NOMO-1 treated with DMSO at 0.1 percent for 48 hours (cell line): ENCODE measurements at regions not wholly inside any gene's neighbourhood (a gene's known extent, or its start where the extent isn't known, plus 50 kb on each side); places are given as distances from the start of the nearest gene placed in this dataset.
A peak's percentile ranks its signal among the peaks of the same experiment; 100 is the strongest.

Source experiments
- DNase-seq: peaks from one replicate; lab custom pipeline; 2025; ENCODE audit not compliant: unreplicated experiment; lab: John Stamatoyannopoulos, UW

GRCh38 chr5:24353611-24354010 is 291.2 kb downstream of the CDH10 start:
- DNase-seq, result no peak

DNA sequence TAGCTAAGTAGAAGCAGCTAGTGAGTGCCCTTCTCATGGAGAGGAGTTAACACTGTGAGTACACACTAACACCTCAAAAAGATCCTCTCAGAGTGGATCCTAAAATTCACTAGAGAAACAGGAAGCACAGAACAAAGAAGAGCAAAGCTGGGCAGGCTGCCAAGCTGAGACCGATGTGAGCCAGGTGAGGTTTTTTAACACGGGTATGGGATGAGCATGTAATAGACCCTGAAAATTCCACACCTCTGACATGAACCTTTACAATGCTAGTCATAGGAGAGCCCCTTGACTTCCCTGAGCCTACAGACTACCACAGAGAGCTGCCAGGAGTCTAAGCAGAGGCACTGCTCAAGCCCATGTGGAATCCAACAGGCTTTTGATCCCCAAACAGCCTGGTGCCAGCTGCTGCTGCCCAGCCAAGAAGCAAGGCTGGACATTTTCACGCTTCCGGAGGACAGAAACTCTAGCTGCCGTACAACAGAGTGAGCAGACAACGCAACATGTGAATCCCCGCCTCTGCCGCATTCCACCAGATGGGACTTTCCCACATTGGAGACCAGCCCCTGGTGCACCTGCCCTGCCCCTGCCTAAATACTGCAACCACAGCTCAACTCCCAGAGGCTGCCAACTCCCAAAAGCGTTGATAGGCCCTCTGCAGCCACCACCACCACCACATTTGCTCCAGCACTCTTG is 280.8 kb downstream of the CDH10 start:
- no peak for DNase-seq

- no peak for DNase-seq
Observed at GRCh38 chr5:24364711-24365110, 280.1 kb downstream of the CDH10 start.

DNA sequence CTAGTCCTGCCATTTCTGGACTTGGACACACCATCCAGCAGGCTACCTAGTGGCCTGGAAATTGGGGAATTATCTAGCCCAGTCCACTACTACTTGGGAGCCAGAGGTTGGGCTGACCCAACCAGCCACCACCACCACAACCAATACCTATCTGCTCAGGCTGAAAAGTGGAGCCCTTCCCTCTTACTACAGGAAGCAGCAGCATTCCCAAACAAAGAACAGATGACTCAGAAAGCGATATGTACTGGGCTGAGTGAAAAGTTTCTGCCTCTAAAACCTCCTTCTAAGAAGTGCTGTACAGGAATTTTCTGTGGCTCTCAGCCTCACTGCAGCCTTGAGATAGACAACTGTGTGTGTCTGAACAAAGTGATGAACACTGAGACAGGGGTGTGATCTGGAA is 279.4 kb downstream of the CDH10 start:
- no peak for DNase-seq

GRCh38 chr5:24367216-24367615 is 277.6 kb downstream of the CDH10 start:
- no peak for DNase-seq

DNA sequence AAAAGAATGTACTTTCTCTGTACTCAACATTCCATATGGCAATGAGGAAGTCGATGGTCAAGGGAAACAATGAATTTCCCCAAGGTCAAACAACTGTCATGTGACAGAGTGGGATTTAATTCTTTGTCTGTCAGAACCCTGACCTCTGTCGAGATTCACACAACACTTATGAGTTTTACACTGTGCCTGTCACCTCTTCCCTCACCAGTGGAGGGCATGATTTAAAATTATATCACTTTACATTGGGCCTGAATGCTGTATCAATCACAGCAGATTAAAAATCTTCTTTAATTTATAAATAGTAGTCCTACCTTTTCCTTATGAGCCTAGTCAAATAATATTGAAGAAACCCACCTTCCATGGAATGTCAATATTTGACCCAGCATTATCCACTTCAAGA is 276.7 kb downstream of the CDH10 start:
- DNase-seq, result no peak

DNA sequence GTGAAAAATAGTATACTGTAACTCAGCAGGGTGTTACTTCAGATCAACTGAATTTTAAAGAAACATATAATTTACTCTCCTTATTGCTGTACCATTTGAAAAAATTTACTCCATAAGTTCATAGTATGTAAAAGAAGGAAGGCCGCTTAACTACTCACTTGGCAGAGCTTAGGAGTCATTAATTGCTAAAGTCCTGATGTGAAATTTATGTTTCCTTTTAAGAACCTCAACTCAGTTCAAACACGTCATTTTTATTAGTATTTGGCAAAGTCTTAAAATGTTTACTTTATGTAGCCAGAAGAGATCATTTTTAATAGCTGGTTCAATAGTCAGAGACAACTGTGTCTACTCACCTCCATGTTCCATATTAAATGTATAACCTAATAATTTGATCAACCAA is 268.6 kb downstream of the CDH10 start:
- DNase-seq, result no peak

DNA sequence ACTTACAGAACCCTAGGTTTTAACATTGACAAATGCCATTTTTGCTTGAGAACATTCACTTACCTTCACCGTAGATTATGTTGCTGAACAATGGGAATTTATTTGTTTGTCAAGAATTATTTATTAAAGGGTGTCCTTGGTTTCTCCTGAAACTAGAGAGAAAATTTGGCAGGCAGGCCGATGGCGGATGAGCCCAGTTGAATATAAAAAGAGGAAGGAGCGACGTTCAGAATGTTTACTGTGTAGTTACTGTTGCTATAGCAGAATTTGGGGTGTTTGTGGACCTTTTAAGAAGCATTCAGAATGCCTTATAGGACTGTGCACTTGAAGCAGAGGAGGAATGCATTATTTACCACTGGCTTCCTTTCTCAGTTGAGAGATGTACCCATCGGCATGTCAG is 268.2 kb downstream of the CDH10 start:
- peak; percentile 2 for DNase-seq

DNA sequence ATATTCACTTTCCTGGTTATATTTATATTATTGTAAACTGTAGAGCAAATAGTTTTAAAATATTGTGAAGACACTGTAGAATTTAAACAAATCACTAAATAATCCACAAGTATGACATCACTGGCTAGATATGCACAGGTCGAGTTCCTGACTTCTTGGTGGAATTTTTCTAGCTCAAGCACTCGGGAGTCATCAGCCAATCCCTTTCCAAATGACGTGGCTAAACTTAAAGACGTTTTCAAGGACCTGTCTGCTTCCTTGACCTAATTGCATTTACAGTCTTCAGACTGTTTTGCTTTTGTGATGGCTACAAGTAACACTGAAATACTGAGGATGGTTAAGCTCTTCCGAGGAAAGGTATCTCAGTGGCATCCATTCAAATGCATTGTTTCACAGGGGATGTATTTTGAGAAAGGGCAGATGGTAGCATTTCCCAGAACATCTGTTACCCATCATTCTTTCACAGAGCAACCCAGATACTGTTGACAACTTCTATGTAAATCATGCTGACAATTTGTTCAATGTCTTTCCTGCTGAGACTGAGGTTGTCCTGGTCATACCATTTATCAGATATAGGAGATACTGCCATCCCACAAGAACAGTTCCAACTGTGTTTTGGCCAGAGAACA is 262.8 kb downstream of the CDH10 start:
- no peak for DNase-seq

GRCh38 chr5:24385070-24385469 is 259.7 kb downstream of the CDH10 start:
- DNase-seq, result no peak

GRCh38 chr5:24385617-24386016 is 259.2 kb downstream of the CDH10 start:
- no peak for DNase-seq

DNA sequence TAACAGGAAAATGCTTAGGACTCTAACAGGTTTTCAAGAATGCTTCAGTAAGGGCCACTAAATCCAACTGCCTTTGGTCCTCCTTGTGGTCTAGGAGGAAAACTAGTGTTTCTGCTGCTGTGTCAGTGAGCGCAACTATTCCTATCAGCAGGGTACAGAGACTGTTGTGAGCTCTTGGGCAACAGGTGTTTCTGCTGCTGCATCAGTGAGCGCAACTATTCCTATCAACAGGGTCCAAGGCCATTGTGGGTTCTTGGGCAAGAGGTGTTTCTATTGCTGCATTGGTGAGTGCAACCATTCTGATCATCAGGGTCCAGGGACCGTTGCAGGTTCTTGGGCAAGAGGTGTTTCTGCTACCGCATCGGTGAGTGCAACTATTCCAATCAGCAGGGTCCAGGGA is 256.3 kb downstream of the CDH10 start:
- no peak for DNase-seq

- no peak for DNase-seq
Observed at GRCh38 chr5:24389968-24390367, 254.8 kb downstream of the CDH10 start.

DNA sequence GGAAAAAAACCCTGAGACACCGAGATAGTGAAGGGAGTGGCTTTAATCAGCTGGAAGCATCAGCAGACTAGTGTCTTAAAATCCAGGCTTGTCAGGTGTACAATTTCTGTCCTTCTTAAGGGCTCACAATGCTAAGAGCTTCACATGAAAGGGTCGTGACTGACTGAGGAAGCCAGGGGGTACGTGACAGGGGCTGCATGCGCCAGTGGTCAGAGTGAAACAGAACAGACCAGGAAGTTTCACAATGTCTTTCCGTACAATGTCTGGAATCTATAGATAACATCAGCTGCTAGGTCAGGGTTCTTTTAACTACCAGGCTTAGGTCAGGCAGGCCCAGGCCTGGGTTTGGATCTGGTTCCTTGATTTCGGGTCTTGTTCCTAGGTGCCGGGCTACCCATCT is 253.0 kb downstream of the CDH10 start:
- peak; percentile 26 for DNase-seq

- no peak for DNase-seq
Observed at GRCh38 chr5:24397601-24398000, 247.2 kb downstream of the CDH10 start.

- no peak for DNase-seq
Observed at GRCh38 chr5:24401773-24402172, 243.0 kb downstream of the CDH10 start.

DNA sequence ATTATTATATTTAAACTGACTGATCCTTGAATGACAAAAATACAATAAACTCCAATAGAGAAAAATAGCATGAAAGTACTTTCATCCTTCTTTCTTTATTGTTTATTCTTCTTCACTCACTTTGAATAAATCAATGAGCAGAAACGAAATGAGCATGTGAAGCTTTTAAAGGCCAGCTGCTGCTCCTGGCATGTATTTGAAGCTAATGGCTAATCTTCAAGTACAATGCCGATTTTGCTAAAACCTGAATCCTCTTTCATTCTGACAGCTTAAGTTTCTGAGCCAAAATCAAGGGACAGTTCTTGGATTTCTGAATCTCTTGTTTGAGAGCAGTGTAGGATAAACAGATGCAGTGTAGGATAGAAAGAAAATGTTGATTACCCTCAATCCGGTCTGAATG is 237.3 kb downstream of the CDH10 start:
- DNase-seq, result no peak

DNA sequence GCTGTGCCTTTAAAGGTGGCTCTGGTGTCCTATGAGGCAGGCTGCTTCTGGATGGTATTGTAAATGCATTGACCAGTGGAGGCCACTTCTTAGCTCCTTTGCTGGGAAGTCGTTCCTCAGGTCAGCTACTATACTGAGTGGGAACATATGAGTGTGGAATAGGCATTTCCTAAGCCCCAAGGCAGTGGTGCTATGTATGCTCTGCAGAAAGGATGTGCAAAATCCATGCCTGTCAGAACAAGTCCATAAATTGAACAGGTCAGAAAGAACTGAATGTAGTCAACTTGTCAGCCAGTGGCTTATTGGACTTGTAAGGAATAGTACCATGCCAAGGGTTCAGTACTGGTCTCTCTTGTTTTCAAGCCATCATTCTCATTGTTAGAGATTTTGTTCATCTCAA is 216.4 kb downstream of the CDH10 start:
- no peak for DNase-seq

DNA sequence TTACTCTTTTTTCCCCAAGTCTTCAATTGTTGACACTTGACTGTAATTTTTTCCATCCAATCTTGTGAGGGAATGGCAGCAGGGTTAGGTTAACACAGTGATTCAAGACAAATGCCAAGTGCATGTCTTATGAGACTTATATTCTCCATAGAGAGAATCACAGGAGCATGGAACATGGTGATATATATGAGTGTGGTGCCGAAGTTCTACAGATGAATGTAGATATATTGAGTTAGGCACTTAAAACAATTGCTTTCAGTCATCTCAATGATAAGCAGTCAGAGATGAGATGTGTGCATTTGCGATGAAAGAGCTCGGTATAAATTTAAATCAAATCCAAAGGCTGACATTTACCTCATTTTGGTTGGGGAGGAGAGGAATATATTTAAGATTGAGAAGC is 211.2 kb downstream of the CDH10 start:
- no peak for DNase-seq
